ENCODE measurements at regions not wholly inside any gene's neighbourhood (a gene's known extent, or its start where the extent isn't known, plus 50 kb on each side); places are given as distances from the start of the nearest gene placed in this dataset.

DNA sequence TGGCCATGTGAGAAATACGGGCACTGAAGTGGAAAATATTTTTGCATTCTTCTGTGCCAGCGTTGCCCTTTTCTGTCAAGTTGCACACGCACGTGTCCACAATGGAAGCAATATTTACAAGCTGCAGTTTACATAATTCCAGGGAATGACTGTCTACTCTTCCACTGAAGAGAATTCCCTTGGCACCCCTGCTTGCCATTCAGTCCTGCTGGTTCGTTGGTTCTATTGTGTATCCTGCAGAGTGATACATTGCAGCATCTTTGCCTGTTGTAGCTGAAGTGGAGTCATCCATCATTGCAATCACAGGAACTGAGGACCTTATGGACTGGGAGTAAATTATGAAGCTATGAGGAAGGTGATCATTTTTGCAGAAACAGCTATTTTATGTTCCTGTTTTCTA lies 759.4 kb downstream of the ROBO2 start:
- H3K4me1 Mint-ChIP-seq (ENCODE audit: low read depth) = no peaks in the 10 kb centered on the region
- CTCF ChIA-PET = no interaction called here
- no peak for DNase-seq
- H3K27me3 Mint-ChIP-seq (ENCODE audit: low read depth) = no peaks in the 10 kb centered on the region
- POLR2A ChIA-PET = no interaction called here
- ATAC-seq = no peak
- no peak overlapping the region for H3K4me3 Mint-ChIP-seq
- H3K9me3 Mint-ChIP-seq (ENCODE audit: insufficient read depth) = no peaks in the 10 kb centered on the region
- H3K27ac Mint-ChIP-seq = no peak overlapping the region
- no peaks in the 10 kb centered on the region for H3K36me3 Mint-ChIP-seq (ENCODE audit: low read depth)

DNA sequence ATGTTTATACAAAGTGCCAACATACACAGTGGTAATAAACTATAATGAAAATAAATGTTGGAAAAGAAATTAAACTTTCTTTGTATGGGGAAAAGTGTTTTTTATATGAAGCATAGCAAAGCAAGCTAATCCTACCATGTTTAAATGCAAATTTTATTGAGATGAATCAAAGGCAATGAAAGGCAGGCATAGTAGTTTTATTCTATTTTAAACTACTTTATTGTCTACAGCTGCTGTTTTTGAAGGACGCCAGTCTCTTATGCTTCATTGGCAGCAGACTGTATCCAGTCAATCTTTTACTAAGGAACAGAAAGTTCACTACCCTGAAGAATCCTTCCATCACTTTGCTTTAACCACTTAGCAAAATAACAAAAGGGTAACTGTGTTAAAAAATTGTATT lies 761.0 kb downstream of the ROBO2 start:
- DNase-seq (no peak), ATAC-seq (no peak)
- H3K36me3 Mint-ChIP-seq (ENCODE audit: low read depth) = no peaks in the 10 kb centered on the region
- H3K27ac Mint-ChIP-seq = no peak overlapping the region
- CTCF ChIA-PET = no interaction called here
- H3K4me1 Mint-ChIP-seq (ENCODE audit: low read depth) = no peaks in the 10 kb centered on the region
- peaks cover 8% of the 10 kb centered on the region for H3K9me3 Mint-ChIP-seq (ENCODE audit: insufficient read depth)
- POLR2A ChIA-PET = no interaction called here
- no peak overlapping the region for H3K4me3 Mint-ChIP-seq
- no peaks in the 10 kb centered on the region for H3K27me3 Mint-ChIP-seq (ENCODE audit: low read depth)

DNA sequence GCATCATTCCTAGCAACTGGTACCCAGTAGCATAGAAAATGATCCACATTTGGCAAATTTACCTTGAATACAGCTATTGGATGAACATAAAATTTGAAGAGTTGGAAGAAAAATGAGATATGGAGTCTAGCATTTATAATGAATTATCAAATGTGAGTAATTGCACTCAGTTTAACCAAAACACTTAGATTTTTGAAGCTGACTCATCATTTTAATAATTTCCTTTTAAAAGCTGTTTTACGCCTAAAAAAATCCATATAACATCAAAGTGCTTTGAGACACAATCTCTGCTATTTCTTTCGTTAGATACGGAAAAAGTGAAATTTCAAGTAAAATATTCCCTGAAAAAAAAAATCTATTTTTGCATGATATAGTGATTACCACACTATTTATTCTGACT lies 767.4 kb downstream of the ROBO2 start:
- CTCF ChIA-PET = no interaction called here
- no peak overlapping the region for H3K27ac Mint-ChIP-seq
- H3K27me3 Mint-ChIP-seq (ENCODE audit: low read depth) = no peaks in the 10 kb centered on the region
- H3K36me3 Mint-ChIP-seq (ENCODE audit: low read depth) = no peaks in the 10 kb centered on the region
- H3K9me3 Mint-ChIP-seq (ENCODE audit: insufficient read depth) = peaks cover 8% of the 10 kb centered on the region
- ATAC-seq (no peak), DNase-seq (no peak)
- H3K4me1 Mint-ChIP-seq (ENCODE audit: low read depth) = no peaks in the 10 kb centered on the region
- no peak overlapping the region for H3K4me3 Mint-ChIP-seq
- POLR2A ChIA-PET = no interaction called here

DNA sequence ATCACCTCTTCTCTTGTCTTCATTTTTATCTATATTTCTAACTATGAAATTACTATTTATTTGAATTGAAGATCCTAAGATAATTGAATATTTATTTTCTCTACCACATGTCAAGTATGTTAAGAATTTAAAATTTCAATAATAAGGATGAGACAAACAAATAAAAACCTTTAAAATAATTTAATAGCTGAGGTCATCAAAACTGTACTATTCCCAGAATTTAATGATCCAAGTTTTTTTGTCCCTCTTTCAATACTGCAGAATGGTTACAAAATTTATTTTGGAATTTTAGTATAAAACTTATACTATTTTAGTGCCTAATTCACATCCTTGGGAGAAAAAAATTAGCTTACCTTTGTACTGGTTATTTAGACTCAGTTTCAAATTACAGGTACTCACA lies 774.9 kb downstream of the ROBO2 start:
- ATAC-seq (no peak), DNase-seq (no peak)
- CTCF ChIA-PET = no interaction called here
- Mint-ChIP-seq H3K4me3 (no peak overlapping the region), H3K36me3 (ENCODE audit: low read depth) (no peaks in the 10 kb centered on the region), H3K27ac (no peak overlapping the region), H3K9me3 (ENCODE audit: insufficient read depth) (peaks cover 10% of the 10 kb centered on the region), H3K27me3 (ENCODE audit: low read depth) (no peaks in the 10 kb centered on the region), H3K4me1 (ENCODE audit: low read depth) (no peaks in the 10 kb centered on the region)
- POLR2A ChIA-PET = no interaction called here

DNA sequence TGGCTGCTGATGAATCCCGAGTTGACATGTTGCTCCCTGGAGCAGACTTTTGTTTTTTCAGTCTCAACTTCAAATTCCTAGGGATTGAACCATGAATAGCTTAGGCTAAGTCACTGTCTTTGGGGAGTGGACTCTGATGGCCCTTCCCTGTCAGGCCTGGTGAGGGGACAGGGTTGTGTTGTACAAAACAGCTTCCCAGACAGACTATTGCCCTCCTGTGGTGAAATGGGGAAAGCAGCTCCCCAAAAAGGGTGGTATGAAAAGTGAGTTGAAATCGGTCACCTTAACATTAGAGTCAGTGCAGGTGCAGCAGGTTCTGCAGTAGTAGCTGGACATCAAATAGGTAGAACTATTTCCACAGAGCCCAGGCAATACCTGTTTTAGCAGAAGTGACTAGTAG lies 775.6 kb downstream of the ROBO2 start:
- CTCF ChIA-PET = no interaction called here
- ATAC-seq = no peak
- Mint-ChIP-seq H3K4me3 (no peak overlapping the region), H3K9me3 (ENCODE audit: insufficient read depth) (peaks cover 15% of the 10 kb centered on the region), H3K4me1 (ENCODE audit: low read depth) (no peaks in the 10 kb centered on the region), H3K27ac (no peak overlapping the region), H3K27me3 (ENCODE audit: low read depth) (no peaks in the 10 kb centered on the region), H3K36me3 (ENCODE audit: low read depth) (no peaks in the 10 kb centered on the region)
- POLR2A ChIA-PET = no interaction called here
- DNase-seq = no peak

DNA sequence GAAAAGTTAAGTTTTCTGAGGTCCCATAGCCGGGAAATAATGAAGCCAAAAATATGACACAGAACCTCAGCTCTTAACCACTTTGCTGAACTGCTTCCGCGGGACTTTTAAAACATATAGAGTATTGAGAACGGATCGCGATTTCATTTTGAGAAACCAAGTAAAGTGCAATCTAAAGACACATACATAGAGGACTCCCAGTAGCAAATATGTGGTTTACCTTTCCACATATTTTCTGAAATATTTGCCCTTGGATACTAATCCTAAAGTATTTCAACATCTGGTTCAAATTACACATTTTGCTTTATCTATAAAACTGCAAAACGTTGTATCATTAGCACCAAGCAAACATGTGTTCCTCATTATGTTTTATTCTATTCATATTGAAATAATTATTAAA lies 776.5 kb downstream of the ROBO2 start:
- POLR2A ChIA-PET = no interaction called here
- H3K27ac Mint-ChIP-seq = no peak overlapping the region
- no peaks in the 10 kb centered on the region for H3K36me3 Mint-ChIP-seq (ENCODE audit: low read depth)
- CTCF ChIA-PET = no interaction called here
- no peaks in the 10 kb centered on the region for H3K27me3 Mint-ChIP-seq (ENCODE audit: low read depth)
- H3K9me3 Mint-ChIP-seq (ENCODE audit: insufficient read depth) = peaks cover 15% of the 10 kb centered on the region
- no peak for ATAC-seq
- no peak for DNase-seq
- H3K4me3 Mint-ChIP-seq = no peak overlapping the region
- H3K4me1 Mint-ChIP-seq (ENCODE audit: low read depth) = no peaks in the 10 kb centered on the region

DNA sequence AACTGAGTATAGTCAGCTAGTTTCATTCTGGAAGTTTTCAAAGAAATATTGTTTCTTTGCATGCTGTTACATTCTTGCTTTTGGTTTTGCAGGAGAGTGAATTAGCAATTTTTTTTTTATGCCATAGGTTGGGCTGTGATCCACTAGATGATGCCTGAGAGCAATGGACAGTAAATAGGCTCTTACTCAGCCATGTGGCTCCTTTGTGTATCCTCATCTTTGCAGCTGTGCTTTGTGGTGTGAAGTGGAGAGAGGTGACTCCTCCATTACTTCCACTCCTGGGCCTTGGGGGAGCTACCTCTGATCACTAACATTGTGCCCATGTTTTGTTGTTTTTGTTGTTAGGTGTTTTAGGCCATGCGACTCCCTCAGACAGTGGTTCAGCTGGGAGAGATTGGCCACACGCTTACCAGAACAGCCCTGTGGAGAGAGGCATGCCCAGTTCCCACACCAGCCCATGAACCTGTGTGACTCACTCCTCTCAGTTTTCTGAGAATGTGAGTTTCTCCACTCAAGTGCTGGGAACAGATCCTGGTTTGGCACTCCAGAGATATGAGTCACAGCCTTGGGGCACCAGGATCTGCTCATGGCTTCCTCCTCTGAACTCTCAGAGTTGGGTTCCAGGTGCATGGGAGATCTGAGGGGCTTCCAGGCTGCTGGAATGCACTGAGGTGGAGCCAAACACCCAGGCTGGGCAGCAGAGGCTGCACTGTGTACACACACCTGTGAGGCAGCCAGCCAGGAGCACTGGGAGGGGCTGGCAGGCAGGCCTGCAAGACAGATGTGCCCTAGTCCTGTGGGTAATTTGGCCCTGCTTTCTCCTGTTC lies 785.3 kb downstream of the ROBO2 start:
- Mint-ChIP-seq H3K4me3 (no peak overlapping the region), H3K27me3 (ENCODE audit: low read depth) (no peaks in the 10 kb centered on the region), H3K4me1 (ENCODE audit: low read depth) (no peaks in the 10 kb centered on the region), H3K27ac (no peak overlapping the region), H3K9me3 (ENCODE audit: insufficient read depth) (peaks cover 27% of the 10 kb centered on the region), H3K36me3 (ENCODE audit: low read depth) (no peaks in the 10 kb centered on the region)
- ATAC-seq = no peak
- DNase-seq = no peak
- POLR2A ChIA-PET = no interaction called here
- CTCF ChIA-PET = no interaction called here

DNA sequence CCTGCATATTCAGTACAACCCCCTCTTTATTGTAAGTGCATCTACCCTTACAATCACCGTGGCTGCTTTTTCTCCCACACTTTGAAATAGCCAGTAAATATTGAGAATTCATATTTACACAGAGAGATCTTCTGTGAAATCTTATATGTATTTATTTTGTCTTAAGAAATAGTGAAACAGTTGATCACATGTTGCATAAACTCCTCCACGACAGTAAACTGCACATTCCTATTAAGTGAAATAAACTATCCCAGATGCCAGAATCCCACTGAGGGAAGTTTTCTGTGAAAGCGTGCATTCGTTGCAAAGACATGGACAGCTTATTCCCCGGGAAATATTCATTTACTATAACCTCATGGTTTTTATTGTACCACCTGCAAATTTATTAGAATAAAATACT lies 796.0 kb downstream of the ROBO2 start:
- POLR2A ChIA-PET = no interaction called here

DNA sequence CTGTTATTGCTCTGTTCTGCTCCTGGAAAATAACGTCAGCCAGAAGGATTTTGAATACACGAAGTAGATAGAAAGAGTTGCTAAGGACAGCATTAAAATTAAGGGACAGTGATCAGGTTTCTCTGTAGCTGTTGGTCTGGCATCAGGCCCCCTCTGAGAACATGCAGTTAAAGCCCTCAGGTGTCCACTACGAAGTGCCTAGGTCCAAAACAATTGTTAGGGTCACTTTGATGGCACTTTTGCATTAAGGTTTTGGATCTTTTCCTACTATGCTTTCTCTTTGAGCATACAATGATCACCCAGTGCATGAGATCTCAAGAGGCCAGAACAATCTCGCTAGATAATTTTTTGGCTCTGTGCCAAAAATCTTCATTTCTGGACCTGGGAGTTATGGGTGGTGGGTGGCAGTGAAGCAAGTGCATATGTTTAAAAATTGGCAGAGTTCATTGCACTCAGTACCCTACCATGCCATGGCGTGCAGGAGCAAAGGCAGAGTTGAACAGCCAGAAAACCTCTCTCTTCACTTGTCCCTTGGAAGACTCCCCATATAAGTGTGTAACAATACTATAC lies 797.6 kb downstream of the ROBO2 start:
- no peaks in the 10 kb centered on the region for H3K36me3 Mint-ChIP-seq (ENCODE audit: low read depth)
- POLR2A ChIA-PET = no interaction called here
- DNase-seq (no peak), ATAC-seq (no peak)
- H3K27me3 Mint-ChIP-seq (ENCODE audit: low read depth) = no peaks in the 10 kb centered on the region
- CTCF ChIA-PET = no interaction called here
- H3K4me1 Mint-ChIP-seq (ENCODE audit: low read depth) = no peaks in the 10 kb centered on the region
- no peak overlapping the region for H3K27ac Mint-ChIP-seq
- no peak overlapping the region for H3K4me3 Mint-ChIP-seq
- peaks cover 11% of the 10 kb centered on the region for H3K9me3 Mint-ChIP-seq (ENCODE audit: insufficient read depth)

More for the DNA sequence above, 796.0 kb downstream of the ROBO2 start:
- CTCF ChIA-PET = no interaction called here
- no peaks in the 10 kb centered on the region for H3K4me1 Mint-ChIP-seq (ENCODE audit: low read depth)
- no peaks in the 10 kb centered on the region for H3K27me3 Mint-ChIP-seq (ENCODE audit: low read depth)
- no peak for DNase-seq
- ATAC-seq = no peak
- no peak overlapping the region for H3K27ac Mint-ChIP-seq
- H3K36me3 Mint-ChIP-seq (ENCODE audit: low read depth) = no peaks in the 10 kb centered on the region
- H3K9me3 Mint-ChIP-seq (ENCODE audit: insufficient read depth) = peaks cover 4% of the 10 kb centered on the region
- no peak overlapping the region for H3K4me3 Mint-ChIP-seq

DNA sequence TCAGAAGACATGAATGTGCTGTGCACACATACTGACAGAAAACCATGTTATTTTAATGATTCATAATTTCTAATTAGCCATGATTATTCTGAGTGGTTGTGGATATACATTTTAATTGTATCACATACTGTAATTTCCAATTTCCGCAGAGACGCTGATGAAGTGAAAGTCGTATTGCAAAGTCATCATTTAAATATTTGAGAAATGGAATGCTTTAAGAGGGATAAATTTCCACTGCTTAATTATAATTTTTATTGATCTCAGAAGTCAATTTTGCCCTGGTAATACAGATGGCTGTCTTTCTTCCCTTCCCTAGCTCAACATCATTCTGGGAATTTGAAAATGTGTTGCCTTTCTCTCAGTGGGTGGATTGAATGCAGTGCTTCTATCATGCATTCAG lies 819.3 kb downstream of the ROBO2 start:
- no peaks in the 10 kb centered on the region for H3K4me1 Mint-ChIP-seq (ENCODE audit: low read depth)
- peaks cover 6% of the 10 kb centered on the region for H3K9me3 Mint-ChIP-seq (ENCODE audit: insufficient read depth)
- H3K27ac Mint-ChIP-seq = no peak overlapping the region
- no peaks in the 10 kb centered on the region for H3K36me3 Mint-ChIP-seq (ENCODE audit: low read depth)
- no peak for DNase-seq
- POLR2A ChIA-PET = no interaction called here
- CTCF ChIA-PET = no interaction called here
- no peaks in the 10 kb centered on the region for H3K27me3 Mint-ChIP-seq (ENCODE audit: low read depth)
- H3K4me3 Mint-ChIP-seq = no peak overlapping the region
- ATAC-seq = no peak

DNA sequence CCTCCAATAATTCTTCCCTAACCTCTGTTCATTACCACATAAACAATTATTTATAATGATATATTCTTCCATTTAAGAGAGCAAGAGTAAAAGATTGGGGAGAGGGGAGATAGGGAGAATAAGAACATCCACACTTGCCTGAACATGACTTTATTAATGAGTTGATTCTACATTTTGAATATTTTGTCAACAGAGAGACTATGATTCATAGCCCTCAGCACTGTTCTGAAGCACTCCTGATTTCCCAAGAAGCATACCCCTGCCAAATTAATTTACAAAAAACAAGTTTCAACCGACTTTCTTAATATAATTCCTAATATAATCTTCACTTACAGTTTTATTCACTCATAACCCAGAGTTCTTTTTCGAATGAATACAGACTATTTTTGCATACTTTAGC lies 828.8 kb downstream of the ROBO2 start:
- Mint-ChIP-seq H3K27me3 (ENCODE audit: low read depth) (no peaks in the 10 kb centered on the region), H3K9me3 (ENCODE audit: insufficient read depth) (peaks cover 12% of the 10 kb centered on the region), H3K4me1 (ENCODE audit: low read depth) (no peaks in the 10 kb centered on the region), H3K36me3 (ENCODE audit: low read depth) (no peaks in the 10 kb centered on the region), H3K4me3 (no peak overlapping the region), H3K27ac (no peak overlapping the region)
- ChIA-PET CTCF (no interaction called here), POLR2A (no interaction called here)
- no peak for ATAC-seq
- DNase-seq = no peak

DNA sequence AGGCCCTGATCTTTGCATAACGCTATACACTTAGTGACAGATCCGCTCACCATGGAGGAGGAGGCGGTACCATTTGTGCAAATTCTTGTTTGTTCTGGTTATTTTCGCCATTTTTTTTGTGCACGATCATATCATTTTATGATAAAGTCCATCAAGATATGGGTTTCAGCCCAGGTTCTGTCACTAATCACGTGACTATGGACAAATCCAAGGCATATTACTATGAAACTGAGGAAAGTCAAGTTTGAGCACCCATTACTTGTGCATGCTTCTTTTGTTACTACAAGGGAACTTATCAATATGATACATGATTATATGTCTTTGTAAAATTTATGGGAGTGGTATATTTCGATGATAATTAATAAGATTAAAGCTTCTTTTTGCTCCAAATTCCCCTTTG lies 829.5 kb downstream of the ROBO2 start:
- Mint-ChIP-seq H3K27ac (no peak overlapping the region), H3K27me3 (ENCODE audit: low read depth) (no peaks in the 10 kb centered on the region), H3K36me3 (ENCODE audit: low read depth) (no peaks in the 10 kb centered on the region), H3K4me3 (no peak overlapping the region), H3K9me3 (ENCODE audit: insufficient read depth) (peaks cover 12% of the 10 kb centered on the region), H3K4me1 (ENCODE audit: low read depth) (no peaks in the 10 kb centered on the region)
- DNase-seq (no peak), ATAC-seq (no peak)
- ChIA-PET POLR2A (no interaction called here), CTCF (no interaction called here)

DNA sequence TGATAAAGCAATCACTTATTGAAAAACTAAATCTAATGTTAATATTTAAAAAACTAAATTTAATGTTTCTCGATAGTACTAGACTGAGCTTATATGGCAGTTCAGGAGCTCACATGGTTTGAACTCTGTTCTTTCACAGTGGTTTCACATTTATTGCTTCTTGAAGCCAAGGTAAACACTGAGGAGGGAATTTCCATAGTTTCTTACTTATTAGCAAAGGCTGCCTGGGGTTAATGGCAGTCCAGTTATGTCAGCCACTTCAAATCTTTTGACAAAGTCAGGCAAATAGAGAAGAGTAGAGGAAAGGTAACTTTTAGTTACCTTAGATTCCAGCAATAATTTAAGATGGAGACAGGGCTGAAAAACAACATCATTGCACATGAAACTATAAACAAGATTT lies 831.5 kb downstream of the ROBO2 start:
- Mint-ChIP-seq H3K27me3 (ENCODE audit: low read depth) (no peaks in the 10 kb centered on the region), H3K4me3 (no peak overlapping the region), H3K9me3 (ENCODE audit: insufficient read depth) (peaks cover 14% of the 10 kb centered on the region), H3K27ac (no peak overlapping the region), H3K36me3 (ENCODE audit: low read depth) (no peaks in the 10 kb centered on the region), H3K4me1 (ENCODE audit: low read depth) (no peaks in the 10 kb centered on the region)
- ATAC-seq (no peak), DNase-seq (no peak)
- ChIA-PET POLR2A (no interaction called here), CTCF (no interaction called here)

Data from activated CD8-positive, alpha-beta T cell treated with anti-CD3 and anti-CD28 coated beads, Interleukin-2, amount 10 ng/mL, durations not matched to agents 7 days and 5 days (primary cell).